ENCODE measurements at regions not wholly inside any gene's neighbourhood (a gene's known extent, or its start where the extent isn't known, plus 50 kb on each side); places are given as distances from the start of the nearest gene placed in this dataset.

GRCh38 chr1:72355899-72356298, 73.6 kb upstream of the NEGR1 start:
- TF ChIP-seq CTCF (IDR thresholded peaks at IDR 0.05; ENCODE audit: low read length) (no peak), EZH2 (optimal IDR thresholded peaks at IDR 0.05; ENCODE audit: low read depth, low read length) (no peak)
